ENCODE measurements at regions not wholly inside any gene's neighbourhood (a gene's known extent, or its start where the extent isn't known, plus 50 kb on each side); places are given as distances from the start of the nearest gene placed in this dataset.
"Not testable (repeated sequence)": the region's sequence is repeated elsewhere in the genome, so short reads cannot be mapped to it uniquely, and the experiment has no call there.

GRCh38 chr17:5897275-5897911 lies 172.8 kb upstream of the WSCD1 start:
- DNase-seq (ENCODE audit: low spot score), result no peak
- Histone ChIP-seq H3K27me3 (ENCODE audit: control insufficient read depth in 4 of 4, insufficient read depth in 4 of 4, low read length in 3 of 4) (no peaks in the 10 kb centered on the region), H3K9me3 (ENCODE audit: control insufficient read depth in 4 of 4, low read length in 3 of 4) (peaks cover 0 to 1% (median 0%) of the 10 kb centered on the region in 4 donors), H3K36me3 (ENCODE audit: control insufficient read depth in 4 of 4, insufficient read depth in 3 of 4, low read depth in 1 of 4, low read length in 3 of 4) (no peaks in the 10 kb centered on the region), H3K27ac (ENCODE audit: low read depth in 1 of 2, low read length in 2 of 2) (no peak overlapping the region), H3K4me1 (ENCODE audit: control insufficient read depth in 4 of 4, insufficient read depth in 4 of 4, low read length in 3 of 4) (no peaks in the 10 kb centered on the region), H3K4me3 (ENCODE audit: low read depth in 1 of 3, low read length in 3 of 3) (no peak overlapping the region), H3K9ac (ENCODE audit: low read depth in 1 of 2, low read length in 2 of 2) (no peak overlapping the region)
- WGBS, result 35% methylated on average over 14 of the region's 14 CpGs
- no peak for TF ChIP-seq SP1 (IDR thresholded peaks at IDR 0.05)
- TF ChIP-seq REST (IDR thresholded peaks at IDR 0.05), result no peak
- no peak for TF ChIP-seq RAD21 (IDR thresholded peaks at IDR 0.05)
- TF ChIP-seq JUND (IDR thresholded peaks at IDR 0.05), result no peak
- TF ChIP-seq FOXA1 (IDR thresholded peaks at IDR 0.05), result no peak
- TF ChIP-seq GABPA (IDR thresholded peaks at IDR 0.05 in 1 of 2, conservative IDR thresholded peaks at IDR 0.05 in 1 of 2), result no peak
- TF ChIP-seq ZBTB33 (IDR thresholded peaks at IDR 0.05), result no peak
- TF ChIP-seq NR2F2 (IDR thresholded peaks at IDR 0.05), result no peak

- not testable (repeated sequence) for H3K36me3 ChIP-seq (ENCODE audit: control insufficient read depth in 4 of 4, insufficient read depth in 3 of 4, low read depth in 1 of 4, low read length in 3 of 4); H3K27me3 ChIP-seq (ENCODE audit: control insufficient read depth in 4 of 4, insufficient read depth in 4 of 4, low read length in 3 of 4); H3K4me1 ChIP-seq (ENCODE audit: control insufficient read depth in 4 of 4, insufficient read depth in 4 of 4, low read length in 3 of 4); H3K27ac ChIP-seq (ENCODE audit: low read depth in 1 of 2, low read length in 2 of 2); H3K9ac ChIP-seq (ENCODE audit: low read depth in 1 of 2, low read length in 2 of 2); H3K4me3 ChIP-seq (ENCODE audit: low read depth in 1 of 3, low read length in 3 of 3); H3K9me3 ChIP-seq (ENCODE audit: control insufficient read depth in 4 of 4, low read length in 3 of 4); DNase-seq (ENCODE audit: low spot score)
- WGBS, result 82% methylated on average over 8 of the region's 8 CpGs
Measured at GRCh38 chr17:5897981-5898380, 172.2 kb upstream of the WSCD1 start.

GRCh38 chr17:5898406-5898805 lies 171.8 kb upstream of the WSCD1 start:
- Histone ChIP-seq H3K27me3 (ENCODE audit: control insufficient read depth in 4 of 4, insufficient read depth in 4 of 4, low read length in 3 of 4) (no peaks in the 10 kb centered on the region), H3K27ac (ENCODE audit: low read depth in 1 of 2, low read length in 2 of 2) (no peak overlapping the region), H3K9ac (ENCODE audit: low read depth in 1 of 2, low read length in 2 of 2) (no peak overlapping the region), H3K4me3 (ENCODE audit: low read depth in 1 of 3, low read length in 3 of 3) (no peak overlapping the region), H3K4me1 (ENCODE audit: control insufficient read depth in 4 of 4, insufficient read depth in 4 of 4, low read length in 3 of 4) (no peaks in the 10 kb centered on the region), H3K36me3 (ENCODE audit: control insufficient read depth in 4 of 4, insufficient read depth in 3 of 4, low read depth in 1 of 4, low read length in 3 of 4) (no peaks in the 10 kb centered on the region), H3K9me3 (ENCODE audit: control insufficient read depth in 4 of 4, low read length in 3 of 4) (peaks cover 0 to 3% (median under 1%) of the 10 kb centered on the region in 4 donors)
- WGBS, result 94% methylated on average over 8 of the region's 8 CpGs
- TF ChIP-seq GABPA (IDR thresholded peaks at IDR 0.05 in 1 of 2, conservative IDR thresholded peaks at IDR 0.05 in 1 of 2) (no peak), TAF1 (conservative IDR thresholded peaks at IDR 0.05) (no peak), RXRA (IDR thresholded peaks at IDR 0.05) (no peak), ZBTB33 (IDR thresholded peaks at IDR 0.05) (no peak), MAX (IDR thresholded peaks at IDR 0.05) (no peak), SP1 (IDR thresholded peaks at IDR 0.05) (no peak), REST (IDR thresholded peaks at IDR 0.05) (no peak), YY1 (IDR thresholded peaks at IDR 0.05) (no peak), ATF3 (IDR thresholded peaks at IDR 0.05) (no peak), JUND (IDR thresholded peaks at IDR 0.05) (no peak), FOXA2 (IDR thresholded peaks at IDR 0.05) (no peak), EGR1 (IDR thresholded peaks at IDR 0.05; ENCODE audit: low read depth in 2 of 2) (no peak), NR2F2 (IDR thresholded peaks at IDR 0.05) (no peak), FOXA1 (IDR thresholded peaks at IDR 0.05) (no peak), HNF4A (conservative IDR thresholded peaks at IDR 0.05) (no peak)
- DNase-seq (ENCODE audit: low spot score), result no peak
